ENCODE measurements at regions not wholly inside any gene's neighbourhood (a gene's known extent, or its start where the extent isn't known, plus 50 kb on each side); places are given as distances from the start of the nearest gene placed in this dataset.

DNA sequence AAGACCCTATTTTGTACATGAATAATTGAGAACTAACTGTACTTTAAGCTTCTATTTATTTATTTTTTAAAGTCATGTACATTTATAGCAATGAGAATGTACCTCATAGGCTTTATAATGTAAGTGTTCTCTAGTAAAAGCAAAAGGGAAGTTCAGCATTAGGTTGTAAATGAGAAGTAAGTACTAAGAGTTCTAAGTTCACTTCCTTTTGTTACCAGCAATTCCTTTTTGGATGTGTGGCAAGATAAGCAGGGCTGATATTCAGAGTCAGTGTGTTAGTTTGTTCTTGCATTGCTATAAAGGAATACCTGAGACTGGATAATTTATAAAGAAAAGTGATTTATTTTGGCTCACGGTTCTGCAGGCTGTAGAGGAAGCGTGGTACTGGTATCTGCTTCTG is 54.0 kb upstream of the CCN2 start:
- TF ChIP-seq, protein P1, sequence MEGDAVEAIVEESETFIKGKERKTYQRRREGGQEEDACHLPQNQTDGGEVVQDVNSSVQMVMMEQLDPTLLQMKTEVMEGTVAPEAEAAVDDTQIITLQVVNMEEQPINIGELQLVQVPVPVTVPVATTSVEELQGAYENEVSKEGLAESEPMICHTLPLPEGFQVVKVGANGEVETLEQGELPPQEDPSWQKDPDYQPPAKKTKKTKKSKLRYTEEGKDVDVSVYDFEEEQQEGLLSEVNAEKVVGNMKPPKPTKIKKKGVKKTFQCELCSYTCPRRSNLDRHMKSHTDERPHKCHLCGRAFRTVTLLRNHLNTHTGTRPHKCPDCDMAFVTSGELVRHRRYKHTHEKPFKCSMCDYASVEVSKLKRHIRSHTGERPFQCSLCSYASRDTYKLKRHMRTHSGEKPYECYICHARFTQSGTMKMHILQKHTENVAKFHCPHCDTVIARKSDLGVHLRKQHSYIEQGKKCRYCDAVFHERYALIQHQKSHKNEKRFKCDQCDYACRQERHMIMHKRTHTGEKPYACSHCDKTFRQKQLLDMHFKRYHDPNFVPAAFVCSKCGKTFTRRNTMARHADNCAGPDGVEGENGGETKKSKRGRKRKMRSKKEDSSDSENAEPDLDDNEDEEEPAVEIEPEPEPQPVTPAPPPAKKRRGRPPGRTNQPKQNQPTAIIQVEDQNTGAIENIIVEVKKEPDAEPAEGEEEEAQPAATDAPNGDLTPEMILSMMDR (IDR thresholded peaks at IDR 0.05): no peak
- TF ChIP-seq POLR2AphosphoS5 (IDR thresholded peaks at IDR 0.05): peak; percentile 14
- TF ChIP-seq POLR2A (IDR thresholded peaks at IDR 0.05): no peak

All from prostate gland (tissue), 2 donors.